K562 (cell line): ENCODE measurements at regions not wholly inside any gene's neighbourhood (a gene's known extent, or its start where the extent isn't known, plus 50 kb on each side); places are given as distances from the start of the nearest gene placed in this dataset.

Source experiments
- ATAC-seq: fragments of 200-7000 bp; cut with Tn5 transposase; 3 replicates; pipeline ENCODE4 v1.9.1; 2020; ENCODE audit warnings: moderate library complexity
- BruUV-seq: library from RNA; stranded (reverse); fragments of 400-500 nt; replicated peaks from 2 replicates; lab custom pipeline; 2021; lab: Mats Ljungman, UMichigan
- CTCF ChIA-PET: fragments of 300-600 bp; formaldehyde crosslinking; extraction: SDS; loops from one replicate; lab custom pipeline; 2021; ENCODE audit warnings: low intra/inter-chr PET ratio; lab: Yijun Ruan, JAX
- POLR2A ChIA-PET: fragments of 300-600, 350-650 bp; sonication (Branson Sonifier 250); formaldehyde crosslinking; extraction: SDS; loops from one replicate; lab custom pipeline; 2021; ENCODE audit warnings: antibody characterized with exemption, inconsistent platforms; lab: Yijun Ruan, JAX
- DNase-seq, 4 experiments: peaks; one replicate each; pipeline versions ENCODE4 v3.0.0 to v3.0.0-alpha.2; 2011 to 2018; ENCODE audit warnings: low spot score in 3 of 4, mixed read lengths in 3 of 4; ENCODE audit errors: extremely low read depth in 1 of 4
- FAIRE-seq: peaks from 2 replicates; lab custom pipeline; 2011; peaks lifted over from hg19 to GRCh38; lab: Jason Lieb, UNC
- H2AFZ ChIP-seq: 2 replicates; pipeline ENCODE4 v1.6.0; 2011; ENCODE audit warnings: low read depth, low read length, control low read depth, inconsistent platforms
- H3K27ac ChIP-seq: fragments of 200-600 bp; 3 replicates; pipeline ENCODE4 v1.8.0; 2011; ENCODE audit warnings: low read depth, mild to moderate bottlenecking, control low read depth, inconsistent platforms, low read length, moderate library complexity, mixed read lengths; ENCODE audit errors: extremely low read depth
- H3K27me3 ChIP-seq, 2 experiments: fragments of 300-600 bp in 1 of 2; 2 replicates in 1 of 2; 3 replicates in 1 of 2; pipeline versions ENCODE4 v1.6.0 to v1.8.0; 2011; ENCODE audit warnings: inconsistent platforms in 2 of 2, low read length in 2 of 2, mild to moderate bottlenecking in 1 of 2, mixed read lengths in 1 of 2, moderate library complexity in 1 of 2; ENCODE audit not compliant: control insufficient read depth in 2 of 2, insufficient read depth in 2 of 2
- H3K36me3 ChIP-seq: fragments of 300-600 bp; 3 replicates; pipeline ENCODE4 v1.8.0; 2011; ENCODE audit warnings: mild to moderate bottlenecking, low read length, inconsistent platforms; ENCODE audit not compliant: control insufficient read depth, insufficient read depth
- H3K4me1 ChIP-seq, 2 experiments: fragments of 200-600 bp in 1 of 2; replicated peaks in 1 of 2; 2 replicates in 1 of 2; 3 replicates in 1 of 2; pipeline versions ENCODE4 v1.5.1 to v1.8.0; 2011; ENCODE audit warnings: inconsistent platforms in 2 of 2, low read length in 2 of 2, mild to moderate bottlenecking in 1 of 2, mixed read lengths in 1 of 2, moderate library complexity in 1 of 2; ENCODE audit not compliant: control insufficient read depth in 2 of 2, insufficient read depth in 2 of 2
- H3K4me2 ChIP-seq: 2 replicates; pipeline ENCODE4 v1.6.1; 2011; ENCODE audit warnings: low read length, control low read depth, inconsistent platforms, mixed read lengths; ENCODE audit not compliant: insufficient read depth
- H3K4me3 ChIP-seq: fragments of 200-600 bp; sonication (generic), shearing (Covaris generic); 2 replicates; pipeline ENCODE4 v1.5.1; 2016; ENCODE audit warnings: control low read depth, inconsistent platforms
- H3K79me2 ChIP-seq: fragments of 200-600 bp; 3 replicates; pipeline ENCODE4 v1.8.0; 2011; ENCODE audit warnings: low read length, inconsistent platforms; ENCODE audit not compliant: control insufficient read depth, insufficient read depth
- H3K9ac ChIP-seq, 2 experiments: 2 replicates each; pipeline versions ENCODE4 v1.6.0 to v1.6.1; 2011; ENCODE audit warnings: low read depth in 2 of 2, low read length in 2 of 2, control low read depth in 1 of 2, inconsistent platforms in 1 of 2, mild to moderate bottlenecking in 1 of 2, mixed read lengths in 1 of 2; ENCODE audit not compliant: insufficient read depth in 1 of 2
- H3K9me1 ChIP-seq: one replicate; pipeline ENCODE4 v1.6.0; 2011; ENCODE audit warnings: inconsistent platforms, mild to moderate bottlenecking, low read length, moderate library complexity; ENCODE audit not compliant: control insufficient read depth, insufficient read depth
- H3K9me3 ChIP-seq: replicated peaks from 2 replicates; pipeline ENCODE4 v1.5.1; 2011; ENCODE audit warnings: low read depth, low read length, inconsistent platforms; ENCODE audit not compliant: control insufficient read depth, insufficient read depth
- H4K20me1 ChIP-seq: replicated peaks from 2 replicates; pipeline ENCODE4 v1.6.1; 2011; ENCODE audit warnings: low read length, inconsistent platforms, mixed read lengths; ENCODE audit not compliant: control insufficient read depth, insufficient read depth
- CEBPG ChIP-seq, 3 experiments: fragments of 200-800 bp in 1 of 3; sonication (Bioruptor generic) in 1 of 3; sonication (generic) in 1 of 3; formaldehyde crosslinking in 1 of 3; IDR thresholded peaks in 2 of 3; conservative IDR thresholded peaks in 1 of 3; 2 replicates each; pipeline versions ENCODE4 v1.6.1 to v1.8.0; 2016 to 2022; ENCODE audit warnings: missing compliant biosample characterization in 2 of 3, missing genetic modification characterization in 2 of 3, mild to moderate bottlenecking in 1 of 3, missing genetic modification reagents in 1 of 3
- FOXM1 ChIP-seq, 2 experiments: fragments of 450-650 bp in 1 of 2; sonication (generic) in 1 of 2; formaldehyde crosslinking in 1 of 2; IDR thresholded peaks; 2 replicates each; pipeline versions ENCODE4 v1.6.1 to v1.9.0; 2017 to 2022; ENCODE audit warnings: low read depth in 2 of 2, mild to moderate bottlenecking in 2 of 2, missing genetic modification reagents in 1 of 2, moderate library complexity in 1 of 2
- MTA1 ChIP-seq: fragments of 450-650 bp; IDR thresholded peaks from 2 replicates; pipeline ENCODE4 v1.6.1; 2017; ENCODE audit warnings: borderline replicate concordance
- MXI1 ChIP-seq: IDR thresholded peaks from 2 replicates; pipeline ENCODE4 v1.6.1; 2011; ENCODE audit warnings: low read depth, mild to moderate bottlenecking, improper control_type of control experiment, low read length
- PML ChIP-seq: IDR thresholded peaks from 2 replicates; pipeline ENCODE4 v1.6.1; 2012; ENCODE audit warnings: low read length, inconsistent platforms
- SETDB1 ChIP-seq: IDR thresholded peaks from one replicate; pipeline ENCODE4 v1.6.1; 2012; ENCODE audit warnings: low read length, control low read depth, inconsistent platforms
- SIRT6 ChIP-seq: IDR thresholded peaks from one replicate; pipeline ENCODE4 v1.6.1; 2012; ENCODE audit warnings: low read depth, mild to moderate bottlenecking, control low read depth, inconsistent platforms, low read length, moderate library complexity
- TCF3 ChIP-seq: sonication (generic); formaldehyde crosslinking; IDR thresholded peaks from 2 replicates; pipeline ENCODE4 v1.4.0; 2020; ENCODE audit warnings: mild to moderate bottlenecking, missing genetic modification reagents
- ZKSCAN8 ChIP-seq: fragments of 200-800 bp; sonication (Bioruptor generic); IDR thresholded peaks from 2 replicates; pipeline ENCODE4 v1.6.1; 2016; ENCODE audit warnings: missing genetic modification characterization, missing compliant biosample characterization
- ZNF239 ChIP-seq: fragments of 250-450 bp; sonication (Bioruptor Pico); IDR thresholded peaks from 2 replicates; pipeline ENCODE4 v1.4.0; 2020; ENCODE audit warnings: mild to moderate bottlenecking
- ZNF263 ChIP-seq: sonication (generic); formaldehyde crosslinking; IDR thresholded peaks from 2 replicates; pipeline ENCODE4 v1.8.0; 2022; ENCODE audit warnings: mild to moderate bottlenecking, missing genetic modification reagents, borderline replicate concordance
- ZNF431 ChIP-seq: sonication (generic); formaldehyde crosslinking; IDR thresholded peaks from 2 replicates; pipeline ENCODE4 v1.8.0; 2022; ENCODE audit warnings: mild to moderate bottlenecking, missing genetic modification reagents
- ZNF589 ChIP-seq: fragments of 200-800 bp; sonication (Bioruptor generic); IDR thresholded peaks from 2 replicates; pipeline ENCODE4 v1.6.1; 2016; ENCODE audit warnings: low read depth, missing genetic modification characterization, missing compliant biosample characterization
- WGBS: fragments of 100-300 bp; shearing (Covaris generic); methylation state at CpG from one replicate; pipeline ENCODE4 v1.1.6; 2016; ENCODE audit warnings: low coverage, mixed read lengths; ENCODE audit not compliant: insufficient coverage; ENCODE audit errors: missing lambda C conversion rate; 5-methylcytosine and 5-hydroxymethylcytosine counted together
- in situ Hi-C: fragments of 300-500 bp; cut with MboI; formaldehyde crosslinking; loops from 4 replicates; pipeline ENCODE4 v1.15.0; 2018; ENCODE audit warnings: inconsistent platforms, mixed read lengths
- intact Hi-C: fragments of 100-400 bp; cut with micrococcal nuclease; formaldehyde crosslinking; loops from 2 replicates; pipeline ENCODE4 v1.14.2; 2022
- TF ChIP-seq, protein P1 (sequence below): fragments of 250-450 bp; sonication (Bioruptor Pico); IDR thresholded peaks from 2 replicates; pipeline ENCODE4 v1.8.0; 2021; ENCODE audit warnings: mild to moderate bottlenecking, moderate library complexity
- TF ChIP-seq, protein P2 (sequence below): fragments of 250-450 bp; sonication (Bioruptor Pico); IDR thresholded peaks from 2 replicates; pipeline ENCODE4 v1.5.0; 2021
- TF ChIP-seq, protein P3 (sequence below): fragments of 250-450 bp; sonication (Bioruptor Pico); IDR thresholded peaks from 2 replicates; pipeline ENCODE4 v1.4.0; 2020

DNA sequence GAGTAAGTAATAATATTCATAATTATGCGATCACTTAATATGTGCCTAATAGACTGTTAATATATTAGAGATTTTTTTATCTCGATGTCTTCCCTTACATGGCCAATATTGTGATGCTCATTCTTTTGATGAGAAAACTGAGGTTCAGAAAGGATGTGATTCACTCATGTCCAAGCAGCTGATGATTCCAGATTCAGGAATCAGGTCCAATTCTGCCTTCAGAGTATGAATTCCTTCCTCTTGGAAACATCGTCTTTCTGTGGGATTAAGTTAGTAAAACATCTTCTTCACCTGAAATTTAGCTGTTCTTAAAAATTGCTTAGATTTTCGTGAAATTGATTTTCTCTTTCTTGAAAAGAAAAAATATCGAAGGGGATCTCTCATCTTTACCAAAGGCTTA lies 242.5 kb upstream of the RFX3 start:
- Histone ChIP-seq H2AFZ (no peak overlapping the region), H3K27me3 (no peaks in the 10 kb centered on the region), H3K9me3 (no peaks in the 10 kb centered on the region), H3K4me2 (no peak overlapping the region), H3K36me3 (no peaks in the 10 kb centered on the region), H3K9ac (no peak overlapping the region), H3K27ac (no peak overlapping the region), H3K79me2 (no peaks in the 10 kb centered on the region), H3K9me1 (no peaks in the 10 kb centered on the region), H4K20me1 (no peaks in the 10 kb centered on the region), H3K4me1 (no peaks in the 10 kb centered on the region)
- WGBS = 9% methylated on average over 5 of the region's 5 CpGs
- DNase-seq (no peak), FAIRE-seq (no peak)
- ChIA-PET CTCF (no interaction called here), POLR2A (no interaction called here)
- in situ Hi-C loops (no loop called here), intact Hi-C loops (no loop called here)
- no TSS peak for BruUV-seq
- TF ChIP-seq ZNF431 (CRISPR knock-in tag) = no peak
- TF ChIP-seq, protein P1, sequence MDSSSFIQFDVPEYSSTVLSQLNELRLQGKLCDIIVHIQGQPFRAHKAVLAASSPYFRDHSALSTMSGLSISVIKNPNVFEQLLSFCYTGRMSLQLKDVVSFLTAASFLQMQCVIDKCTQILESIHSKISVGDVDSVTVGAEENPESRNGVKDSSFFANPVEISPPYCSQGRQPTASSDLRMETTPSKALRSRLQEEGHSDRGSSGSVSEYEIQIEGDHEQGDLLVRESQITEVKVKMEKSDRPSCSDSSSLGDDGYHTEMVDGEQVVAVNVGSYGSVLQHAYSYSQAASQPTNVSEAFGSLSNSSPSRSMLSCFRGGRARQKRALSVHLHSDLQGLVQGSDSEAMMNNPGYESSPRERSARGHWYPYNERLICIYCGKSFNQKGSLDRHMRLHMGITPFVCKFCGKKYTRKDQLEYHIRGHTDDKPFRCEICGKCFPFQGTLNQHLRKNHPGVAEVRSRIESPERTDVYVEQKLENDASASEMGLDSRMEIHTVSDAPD (CRISPR knock-in tag) = no peak
- TF ChIP-seq CEBPG (CRISPR knock-in tag; IDR thresholded peaks at IDR 0.05) = no peak
- TF ChIP-seq CEBPG (tag; conservative IDR thresholded peaks at IDR 0.05 in 1 of 2, IDR thresholded peaks at IDR 0.05 in 1 of 2) = no peak
- no peak for TF ChIP-seq ZKSCAN8
- no peak for TF ChIP-seq SETDB1
- TF ChIP-seq, protein P2, sequence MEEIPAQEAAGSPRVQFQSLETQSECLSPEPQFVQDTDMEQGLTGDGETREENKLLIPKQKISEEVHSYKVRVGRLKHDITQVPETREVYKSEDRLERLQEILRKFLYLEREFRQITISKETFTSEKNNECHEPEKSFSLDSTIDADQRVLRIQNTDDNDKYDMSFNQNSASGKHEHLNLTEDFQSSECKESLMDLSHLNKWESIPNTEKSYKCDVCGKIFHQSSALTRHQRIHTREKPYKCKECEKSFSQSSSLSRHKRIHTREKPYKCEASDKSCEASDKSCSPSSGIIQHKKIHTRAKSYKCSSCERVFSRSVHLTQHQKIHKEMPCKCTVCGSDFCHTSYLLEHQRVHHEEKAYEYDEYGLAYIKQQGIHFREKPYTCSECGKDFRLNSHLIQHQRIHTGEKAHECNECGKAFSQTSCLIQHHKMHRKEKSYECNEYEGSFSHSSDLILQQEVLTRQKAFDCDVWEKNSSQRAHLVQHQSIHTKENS (CRISPR knock-in tag) = no peak
- TF ChIP-seq ZNF263 = no peak
- TF ChIP-seq SIRT6 = no peak
- TF ChIP-seq, protein P3, sequence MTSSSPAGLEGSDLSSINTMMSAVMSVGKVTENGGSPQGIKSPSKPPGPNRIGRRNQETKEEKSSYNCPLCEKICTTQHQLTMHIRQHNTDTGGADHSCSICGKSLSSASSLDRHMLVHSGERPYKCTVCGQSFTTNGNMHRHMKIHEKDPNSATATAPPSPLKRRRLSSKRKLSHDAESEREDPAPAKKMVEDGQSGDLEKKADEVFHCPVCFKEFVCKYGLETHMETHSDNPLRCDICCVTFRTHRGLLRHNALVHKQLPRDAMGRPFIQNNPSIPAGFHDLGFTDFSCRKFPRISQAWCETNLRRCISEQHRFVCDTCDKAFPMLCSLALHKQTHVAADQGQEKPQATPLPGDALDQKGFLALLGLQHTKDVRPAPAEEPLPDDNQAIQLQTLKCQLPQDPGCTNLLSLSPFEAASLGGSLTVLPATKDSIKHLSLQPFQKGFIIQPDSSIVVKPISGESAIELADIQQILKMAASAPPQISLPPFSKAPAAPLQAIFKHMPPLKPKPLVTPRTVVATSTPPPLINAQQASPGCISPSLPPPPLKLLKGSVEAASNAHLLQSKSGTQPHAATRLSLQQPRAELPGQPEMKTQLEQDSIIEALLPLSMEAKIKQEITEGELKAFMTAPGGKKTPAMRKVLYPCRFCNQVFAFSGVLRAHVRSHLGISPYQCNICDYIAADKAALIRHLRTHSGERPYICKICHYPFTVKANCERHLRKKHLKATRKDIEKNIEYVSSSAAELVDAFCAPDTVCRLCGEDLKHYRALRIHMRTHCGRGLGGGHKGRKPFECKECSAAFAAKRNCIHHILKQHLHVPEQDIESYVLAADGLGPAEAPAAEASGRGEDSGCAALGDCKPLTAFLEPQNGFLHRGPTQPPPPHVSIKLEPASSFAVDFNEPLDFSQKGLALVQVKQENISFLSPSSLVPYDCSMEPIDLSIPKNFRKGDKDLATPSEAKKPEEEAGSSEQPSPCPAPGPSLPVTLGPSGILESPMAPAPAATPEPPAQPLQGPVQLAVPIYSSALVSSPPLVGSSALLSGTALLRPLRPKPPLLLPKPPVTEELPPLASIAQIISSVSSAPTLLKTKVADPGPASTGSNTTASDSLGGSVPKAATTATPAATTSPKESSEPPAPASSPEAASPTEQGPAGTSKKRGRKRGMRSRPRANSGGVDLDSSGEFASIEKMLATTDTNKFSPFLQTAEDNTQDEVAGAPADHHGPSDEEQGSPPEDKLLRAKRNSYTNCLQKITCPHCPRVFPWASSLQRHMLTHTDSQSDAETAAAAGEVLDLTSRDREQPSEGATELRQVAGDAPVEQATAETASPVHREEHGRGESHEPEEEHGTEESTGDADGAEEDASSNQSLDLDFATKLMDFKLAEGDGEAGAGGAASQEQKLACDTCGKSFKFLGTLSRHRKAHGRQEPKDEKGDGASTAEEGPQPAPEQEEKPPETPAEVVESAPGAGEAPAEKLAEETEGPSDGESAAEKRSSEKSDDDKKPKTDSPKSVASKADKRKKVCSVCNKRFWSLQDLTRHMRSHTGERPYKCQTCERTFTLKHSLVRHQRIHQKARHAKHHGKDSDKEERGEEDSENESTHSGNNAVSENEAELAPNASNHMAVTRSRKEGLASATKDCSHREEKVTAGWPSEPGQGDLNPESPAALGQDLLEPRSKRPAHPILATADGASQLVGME (CRISPR knock-in tag) = no peak
- no peak for TF ChIP-seq ZNF589 (CRISPR knock-in tag)
- no peak for TF ChIP-seq FOXM1 (IDR thresholded peaks at IDR 0.05; ENCODE audit: low read depth)
- TF ChIP-seq FOXM1 (CRISPR knock-in tag; IDR thresholded peaks at IDR 0.05; ENCODE audit: low read depth) = no peak
- no peak for TF ChIP-seq PML
- TF ChIP-seq MTA1 = no peak
- no peak for TF ChIP-seq MXI1
- no peak for TF ChIP-seq TCF3
- TF ChIP-seq ZNF239 (CRISPR knock-in tag) = no peak
- TF ChIP-seq, all 486 proteins: peak for 0
- no peak overlapping the region for H3K4me3 ChIP-seq
- no peak for ATAC-seq
